WTC11 (cell line): ENCODE measurements at regions not wholly inside any gene's neighbourhood (a gene's known extent, or its start where the extent isn't known, plus 50 kb on each side); places are given as distances from the start of the nearest gene placed in this dataset.

ENCODE experiments used
- ATAC-seq: fragments of 200-7000 bp; cut with Tn5 transposase; 2 replicates; pipeline ENCODE4 v1.10.0; 2021; ENCODE audit warnings: mild to moderate bottlenecking, moderate library complexity
- CTCF ChIA-PET: fragments of 300-600 bp; sonication (Branson Sonifier 250); formaldehyde crosslinking; loops from one replicate; lab custom pipeline; 2021; ENCODE audit warnings: antibody characterized with exemption; lab: Charles Lee
- POLR2A ChIA-PET: fragments of 350-600 bp; sonication (Branson Sonifier 250); formaldehyde crosslinking; loops from one replicate; lab custom pipeline; 2021; ENCODE audit warnings: antibody characterized with exemption; lab: Charles Lee
- DNase-seq: peaks from one replicate; pipeline ENCODE4 v3.0.0; 2021; ENCODE audit warnings: low spot score
- H3K27ac Mint-ChIP-seq: 2 replicates; pipeline ENCODE4 v1.8.0; 2021; ENCODE audit warnings: mixed read lengths
- H3K27me3 Mint-ChIP-seq: 2 replicates; pipeline ENCODE4 v1.8.0; 2021; ENCODE audit warnings: low read depth, mild to moderate bottlenecking, moderate library complexity, mixed read lengths
- H3K36me3 Mint-ChIP-seq: 2 replicates; pipeline ENCODE4 v1.8.0; 2021; ENCODE audit warnings: mixed read lengths
- H3K4me1 Mint-ChIP-seq: 2 replicates; pipeline ENCODE4 v1.8.0; 2022; ENCODE audit warnings: mixed read lengths
- H3K4me3 Mint-ChIP-seq: 2 replicates; pipeline ENCODE4 v1.8.0; 2021; ENCODE audit warnings: mild to moderate bottlenecking, moderate library complexity, mixed read lengths
- H3K9me3 Mint-ChIP-seq: 2 replicates; pipeline ENCODE4 v1.8.0; 2021; ENCODE audit warnings: mixed read lengths
- CREB1 ChIP-seq: sonication (generic); formaldehyde crosslinking; IDR thresholded peaks from 2 replicates; pipeline ENCODE4 v1.8.0; 2023; ENCODE audit warnings: mild to moderate bottlenecking, missing genetic modification reagents
- ELF4 ChIP-seq: sonication (generic); formaldehyde crosslinking; IDR thresholded peaks from 2 replicates; pipeline ENCODE4 v1.8.1; 2022; ENCODE audit warnings: low read depth, mild to moderate bottlenecking, moderate library complexity, missing genetic modification reagents
- EMX1 ChIP-seq: fragments of 250-450 bp; sonication (Bioruptor Pico); IDR thresholded peaks from 2 replicates; pipeline ENCODE4 v1.8.0; 2021; ENCODE audit warnings: mild to moderate bottlenecking
- FOXK1 ChIP-seq: sonication (generic); formaldehyde crosslinking; IDR thresholded peaks from 2 replicates; pipeline ENCODE4 v1.8.0; 2022; ENCODE audit warnings: mild to moderate bottlenecking, moderate library complexity, missing genetic modification reagents
- GTF2I ChIP-seq: fragments of 250-450 bp; sonication (Bioruptor Pico); conservative IDR thresholded peaks from 2 replicates; pipeline ENCODE4 v1.4.0; 2021; ENCODE audit warnings: mild to moderate bottlenecking
- HMGA2 ChIP-seq: fragments of 250-450 bp; sonication (Bioruptor Pico); IDR thresholded peaks from 2 replicates; pipeline ENCODE4 v1.4.0; 2021; ENCODE audit warnings: mild to moderate bottlenecking, moderate library complexity
- NR1H2 ChIP-seq: sonication (generic); formaldehyde crosslinking; IDR thresholded peaks from 2 replicates; pipeline ENCODE4 v1.9.0; 2021; ENCODE audit warnings: mild to moderate bottlenecking, moderate library complexity, missing genetic modification reagents
- NR3C1 ChIP-seq: sonication (generic); formaldehyde crosslinking; conservative IDR thresholded peaks from 2 replicates; pipeline ENCODE4 v1.8.1; 2023; ENCODE audit warnings: low read depth, mild to moderate bottlenecking, missing genetic modification reagents
- OVOL2 ChIP-seq: fragments of 250-450 bp; sonication (Bioruptor Pico); IDR thresholded peaks from 2 replicates; pipeline ENCODE4 v1.9.0; 2021; ENCODE audit warnings: mild to moderate bottlenecking, borderline replicate concordance
- RORB ChIP-seq: fragments of 250-450 bp; sonication (Bioruptor Pico); IDR thresholded peaks from 2 replicates; pipeline ENCODE4 v1.9.0; 2021; ENCODE audit warnings: mild to moderate bottlenecking
- SOX15 ChIP-seq: fragments of 250-450 bp; sonication (Bioruptor Pico); IDR thresholded peaks from 2 replicates; pipeline ENCODE4 v1.9.0; 2021; ENCODE audit warnings: mild to moderate bottlenecking
- SP1 ChIP-seq: sonication (generic); formaldehyde crosslinking; conservative IDR thresholded peaks from 2 replicates; pipeline ENCODE4 v1.8.1; 2022; ENCODE audit warnings: missing genetic modification reagents
- ZNF121 ChIP-seq: sonication (generic); formaldehyde crosslinking; IDR thresholded peaks from 2 replicates; pipeline ENCODE4 v1.8.0; 2023; ENCODE audit warnings: missing genetic modification reagents
- ZNF232 ChIP-seq: sonication (generic); formaldehyde crosslinking; IDR thresholded peaks from 2 replicates; pipeline ENCODE4 v1.8.0; 2022; ENCODE audit warnings: mild to moderate bottlenecking, missing genetic modification reagents
- ZNF512 ChIP-seq: sonication (generic); formaldehyde crosslinking; IDR thresholded peaks from 2 replicates; pipeline ENCODE4 v1.8.1; 2022; ENCODE audit warnings: missing genetic modification reagents, borderline replicate concordance
- TF ChIP-seq, protein P1 (sequence below): sonication (generic); formaldehyde crosslinking; IDR thresholded peaks from 2 replicates; pipeline ENCODE4 v1.8.0; 2023; ENCODE audit warnings: missing genetic modification reagents
- TF ChIP-seq, protein P2 (sequence below): sonication (generic); formaldehyde crosslinking; IDR thresholded peaks from 2 replicates; pipeline ENCODE4 v1.8.0; 2022; ENCODE audit warnings: mild to moderate bottlenecking, missing genetic modification reagents
- TF ChIP-seq, protein P3 (sequence below): sonication (generic); formaldehyde crosslinking; IDR thresholded peaks from 2 replicates; pipeline ENCODE4 v1.8.0; 2022; ENCODE audit warnings: mild to moderate bottlenecking, missing genetic modification reagents
- TF ChIP-seq, protein P4 (sequence below): fragments of 250-450 bp; sonication (Bioruptor Pico); IDR thresholded peaks from 2 replicates; pipeline ENCODE4 v1.9.0; 2021; ENCODE audit warnings: mild to moderate bottlenecking, borderline replicate concordance

DNA sequence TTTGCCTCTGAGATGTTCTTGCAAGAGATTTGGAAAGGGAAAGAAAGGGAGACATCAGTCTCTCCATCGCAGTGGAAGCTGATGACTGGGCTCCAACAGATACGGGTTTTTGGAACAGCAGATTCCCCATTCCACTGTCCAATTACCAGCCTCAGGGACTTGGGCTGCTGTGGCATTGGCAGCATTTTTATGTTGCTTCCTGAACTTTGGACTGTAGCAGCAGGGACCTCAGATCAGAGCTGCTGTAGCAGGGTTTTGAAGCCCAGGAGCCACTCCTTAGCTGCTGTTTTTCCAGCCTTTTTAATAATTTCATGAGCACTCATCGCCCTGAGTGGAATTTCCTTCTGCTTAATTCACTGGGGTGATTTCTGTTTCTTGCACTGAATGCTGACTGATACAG is 135.7 kb upstream of the SLCO3A1 start:
- Mint-ChIP-seq H3K27me3 (no peaks in the 10 kb centered on the region; the same call in 1 of the 2 replicates), H3K36me3 (no peaks in the 10 kb centered on the region), H3K4me3 (no peak overlapping the region), H3K9me3 (0 out of 2 replicates have a peak, but pooled peaks cover 4% of the 10 kb centered on the region), H3K4me1 (no peaks in the 10 kb centered on the region)
- CTCF ChIA-PET = interaction anchor here (2.7 kb wide), 1 partner anchor 11 kb away, joined by 16 read pairs; no protein-coding TSS in a partner anchor
- DNase-seq (no peak), ATAC-seq (no peak)
- TF ChIP-seq, protein P1, sequence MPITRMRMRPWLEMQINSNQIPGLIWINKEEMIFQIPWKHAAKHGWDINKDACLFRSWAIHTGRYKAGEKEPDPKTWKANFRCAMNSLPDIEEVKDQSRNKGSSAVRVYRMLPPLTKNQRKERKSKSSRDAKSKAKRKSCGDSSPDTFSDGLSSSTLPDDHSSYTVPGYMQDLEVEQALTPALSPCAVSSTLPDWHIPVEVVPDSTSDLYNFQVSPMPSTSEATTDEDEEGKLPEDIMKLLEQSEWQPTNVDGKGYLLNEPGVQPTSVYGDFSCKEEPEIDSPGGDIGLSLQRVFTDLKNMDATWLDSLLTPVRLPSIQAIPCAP (CRISPR knock-in tag) = no peak
- TF ChIP-seq, all 79 proteins: peak for 0
- POLR2A ChIA-PET = no interaction called here
- H3K27ac Mint-ChIP-seq = no peak overlapping the region

DNA sequence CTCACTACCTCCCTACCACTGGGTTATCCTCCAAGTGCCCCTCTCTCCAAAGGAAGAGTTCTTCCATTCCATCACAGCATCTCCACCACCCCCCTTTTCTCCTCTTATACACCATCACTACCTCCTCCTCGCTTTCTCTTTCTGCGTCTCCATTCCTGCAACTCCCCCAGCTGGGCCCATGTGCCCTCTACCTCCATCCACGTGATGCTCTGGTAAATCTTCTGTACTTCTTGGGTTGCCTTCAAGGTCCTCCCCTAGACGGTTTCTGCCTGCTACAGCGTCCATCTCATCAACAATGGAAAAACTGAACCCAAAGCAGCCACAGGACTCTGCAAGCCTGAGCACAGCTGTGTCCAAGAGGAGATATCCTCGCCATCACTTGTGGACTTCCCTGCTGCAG is 129.5 kb upstream of the SLCO3A1 start:
- DNase-seq (no peak), ATAC-seq (no peak)
- H3K4me3 Mint-ChIP-seq = no peak overlapping the region
- no peaks in the 10 kb centered on the region for H3K27me3 Mint-ChIP-seq
- no peaks in the 10 kb centered on the region for H3K36me3 Mint-ChIP-seq
- H3K9me3 Mint-ChIP-seq = peaks cover 13% of the 10 kb centered on the region
- CTCF ChIA-PET = interaction anchor here (0.9 to 4.1 kb wide), 2 partner anchors 18 to 130 kb away, joined by 4 to 22 read pairs; partner anchors contain the start of gene SLCO3A1
- TF ChIP-seq, protein P2, sequence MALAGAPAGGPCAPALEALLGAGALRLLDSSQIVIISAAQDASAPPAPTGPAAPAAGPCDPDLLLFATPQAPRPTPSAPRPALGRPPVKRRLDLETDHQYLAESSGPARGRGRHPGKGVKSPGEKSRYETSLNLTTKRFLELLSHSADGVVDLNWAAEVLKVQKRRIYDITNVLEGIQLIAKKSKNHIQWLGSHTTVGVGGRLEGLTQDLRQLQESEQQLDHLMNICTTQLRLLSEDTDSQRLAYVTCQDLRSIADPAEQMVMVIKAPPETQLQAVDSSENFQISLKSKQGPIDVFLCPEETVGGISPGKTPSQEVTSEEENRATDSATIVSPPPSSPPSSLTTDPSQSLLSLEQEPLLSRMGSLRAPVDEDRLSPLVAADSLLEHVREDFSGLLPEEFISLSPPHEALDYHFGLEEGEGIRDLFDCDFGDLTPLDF (CRISPR knock-in tag) = no peak
- TF ChIP-seq CREB1 (CRISPR knock-in tag) (no peak), ZNF121 (CRISPR knock-in tag) (no peak)
- no peaks in the 10 kb centered on the region for H3K4me1 Mint-ChIP-seq
- POLR2A ChIA-PET = no interaction called here
- no peak overlapping the region for H3K27ac Mint-ChIP-seq

- no peak for ATAC-seq
- H3K36me3 Mint-ChIP-seq = no peaks in the 10 kb centered on the region
- TF ChIP-seq NR3C1 = no peak
- TF ChIP-seq, protein P3, sequence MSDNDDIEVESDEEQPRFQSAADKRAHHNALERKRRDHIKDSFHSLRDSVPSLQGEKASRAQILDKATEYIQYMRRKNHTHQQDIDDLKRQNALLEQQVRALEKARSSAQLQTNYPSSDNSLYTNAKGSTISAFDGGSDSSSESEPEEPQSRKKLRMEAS = no peak
- TF ChIP-seq RORB (CRISPR knock-in tag) = no peak
- TF ChIP-seq EMX1 (CRISPR knock-in tag) = no peak
- TF ChIP-seq SP1 (CRISPR knock-in tag) = no peak
- TF ChIP-seq, all 79 proteins: peak for 0
Measured at GRCh38 chr15:91733661-91734060, 119.8 kb upstream of the SLCO3A1 start.

GRCh38 chr15:91737151-91737818 is 116.2 kb upstream of the SLCO3A1 start:
- no peak overlapping the region for H3K27ac Mint-ChIP-seq
- ChIA-PET CTCF (interaction anchor here (1.1 kb wide), 1 partner anchor 31 kb away, joined by 4 read pairs; no protein-coding TSS in a partner anchor), POLR2A (no interaction called here)
- TF ChIP-seq FOXK1 = no peak
- no peak for TF ChIP-seq NR1H2 (CRISPR knock-in tag)
- TF ChIP-seq SOX15 (CRISPR knock-in tag) = no peak
- TF ChIP-seq ZNF512 (CRISPR knock-in tag) = no peak
- no peak for TF ChIP-seq GTF2I (CRISPR knock-in tag)
- no peak for TF ChIP-seq ELF4 (CRISPR knock-in tag)
- TF ChIP-seq HMGA2 (CRISPR knock-in tag) = no peak
- TF ChIP-seq, protein P4, sequence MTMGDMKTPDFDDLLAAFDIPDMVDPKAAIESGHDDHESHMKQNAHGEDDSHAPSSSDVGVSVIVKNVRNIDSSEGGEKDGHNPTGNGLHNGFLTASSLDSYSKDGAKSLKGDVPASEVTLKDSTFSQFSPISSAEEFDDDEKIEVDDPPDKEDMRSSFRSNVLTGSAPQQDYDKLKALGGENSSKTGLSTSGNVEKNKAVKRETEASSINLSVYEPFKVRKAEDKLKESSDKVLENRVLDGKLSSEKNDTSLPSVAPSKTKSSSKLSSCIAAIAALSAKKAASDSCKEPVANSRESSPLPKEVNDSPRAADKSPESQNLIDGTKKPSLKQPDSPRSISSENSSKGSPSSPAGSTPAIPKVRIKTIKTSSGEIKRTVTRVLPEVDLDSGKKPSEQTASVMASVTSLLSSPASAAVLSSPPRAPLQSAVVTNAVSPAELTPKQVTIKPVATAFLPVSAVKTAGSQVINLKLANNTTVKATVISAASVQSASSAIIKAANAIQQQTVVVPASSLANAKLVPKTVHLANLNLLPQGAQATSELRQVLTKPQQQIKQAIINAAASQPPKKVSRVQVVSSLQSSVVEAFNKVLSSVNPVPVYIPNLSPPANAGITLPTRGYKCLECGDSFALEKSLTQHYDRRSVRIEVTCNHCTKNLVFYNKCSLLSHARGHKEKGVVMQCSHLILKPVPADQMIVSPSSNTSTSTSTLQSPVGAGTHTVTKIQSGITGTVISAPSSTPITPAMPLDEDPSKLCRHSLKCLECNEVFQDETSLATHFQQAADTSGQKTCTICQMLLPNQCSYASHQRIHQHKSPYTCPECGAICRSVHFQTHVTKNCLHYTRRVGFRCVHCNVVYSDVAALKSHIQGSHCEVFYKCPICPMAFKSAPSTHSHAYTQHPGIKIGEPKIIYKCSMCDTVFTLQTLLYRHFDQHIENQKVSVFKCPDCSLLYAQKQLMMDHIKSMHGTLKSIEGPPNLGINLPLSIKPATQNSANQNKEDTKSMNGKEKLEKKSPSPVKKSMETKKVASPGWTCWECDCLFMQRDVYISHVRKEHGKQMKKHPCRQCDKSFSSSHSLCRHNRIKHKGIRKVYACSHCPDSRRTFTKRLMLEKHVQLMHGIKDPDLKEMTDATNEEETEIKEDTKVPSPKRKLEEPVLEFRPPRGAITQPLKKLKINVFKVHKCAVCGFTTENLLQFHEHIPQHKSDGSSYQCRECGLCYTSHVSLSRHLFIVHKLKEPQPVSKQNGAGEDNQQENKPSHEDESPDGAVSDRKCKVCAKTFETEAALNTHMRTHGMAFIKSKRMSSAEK (CRISPR knock-in tag) = no peak
- no peak for TF ChIP-seq ZNF232
- TF ChIP-seq OVOL2 (CRISPR knock-in tag) = no peak

More at GRCh38 chr15:91733661-91734060, 119.8 kb upstream of the SLCO3A1 start:
- no peak for DNase-seq
- POLR2A ChIA-PET = no interaction called here
- no peaks in the 10 kb centered on the region; the same call in none of the 2 replicates for H3K27me3 Mint-ChIP-seq
- no peaks in the 10 kb centered on the region for H3K4me1 Mint-ChIP-seq
- no peak overlapping the region for H3K27ac Mint-ChIP-seq
- H3K9me3 Mint-ChIP-seq = no peaks in the 10 kb centered on the region
- CTCF ChIA-PET = no interaction called here
- no peak overlapping the region for H3K4me3 Mint-ChIP-seq

More at GRCh38 chr15:91737151-91737818, 116.2 kb upstream of the SLCO3A1 start:
- H3K4me1 Mint-ChIP-seq = no peaks in the 10 kb centered on the region
- H3K4me3 Mint-ChIP-seq = no peak overlapping the region
- DNase-seq = no peak
- H3K9me3 Mint-ChIP-seq = no peaks in the 10 kb centered on the region
- no peaks in the 10 kb centered on the region for H3K36me3 Mint-ChIP-seq
- H3K27me3 Mint-ChIP-seq = no peaks in the 10 kb centered on the region; the same call in none of the 2 replicates
- ATAC-seq = no peak
